ENCODE measurements at regions not wholly inside any gene's neighbourhood (a gene's known extent, or its start where the extent isn't known, plus 50 kb on each side); places are given as distances from the start of the nearest gene placed in this dataset.

- Histone ChIP-seq H2AFZ (ENCODE audit: low read length) (no peak overlapping the region), H3K9me3 (ENCODE audit: low read depth, low read length) (peaks cover 2% of the 10 kb centered on the region), H3K27ac (ENCODE audit: low read depth, low read length) (no peak overlapping the region), H4K20me1 (ENCODE audit: insufficient read depth, low read length) (no peaks in the 10 kb centered on the region), H3K79me2 (ENCODE audit: insufficient read depth, low read length) (no peaks in the 10 kb centered on the region), H3K4me2 (ENCODE audit: insufficient read depth, low read length) (no peak overlapping the region), H3K4me3 (ENCODE audit: insufficient read depth, low read length) (no peak overlapping the region), H3K27me3 (ENCODE audit: insufficient read depth, low read length) (no peaks in the 10 kb centered on the region), H3K36me3 (ENCODE audit: insufficient read depth, low read length) (no peaks in the 10 kb centered on the region), H3K4me1 (ENCODE audit: insufficient read depth, low read length) (no peaks in the 10 kb centered on the region)
- no peak for TF ChIP-seq CTCF (IDR thresholded peaks at IDR 0.05; ENCODE audit: extremely low read depth, low read depth, low read length)
- DNase-seq (ENCODE audit: insufficient read length, low spot score, missing footprints): peak; percentile 1
Observed at GRCh38 chr4:60313611-60314178, 886.4 kb upstream of the ADGRL3 start.

DNA sequence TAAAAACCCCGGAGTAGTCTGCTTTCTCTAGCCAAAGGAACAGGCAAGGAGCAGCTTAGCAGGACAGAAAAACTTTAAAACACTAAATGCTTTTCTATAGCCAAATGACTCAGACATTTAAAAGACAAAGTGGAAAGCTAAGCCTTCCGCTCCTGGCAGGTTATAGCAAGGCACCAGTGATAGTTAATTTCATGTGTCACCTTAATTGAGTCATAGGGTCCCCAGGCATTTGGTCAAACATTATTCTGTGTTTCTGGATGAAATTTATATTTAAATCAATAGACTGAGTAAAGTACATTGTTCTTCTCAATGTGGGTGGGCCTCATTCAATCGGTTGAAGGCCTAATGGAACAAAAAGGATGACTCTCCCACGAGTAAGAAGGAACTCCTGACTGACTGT lies 885.7 kb upstream of the ADGRL3 start:
- H3K4me1 ChIP-seq (ENCODE audit: insufficient read depth, low read length): no peaks in the 10 kb centered on the region
- no peak overlapping the region for H3K4me3 ChIP-seq (ENCODE audit: insufficient read depth, low read length)
- no peak overlapping the region for H3K4me2 ChIP-seq (ENCODE audit: insufficient read depth, low read length)
- H3K9me3 ChIP-seq (ENCODE audit: low read depth, low read length): peaks cover 2% of the 10 kb centered on the region
- no peaks in the 10 kb centered on the region for H4K20me1 ChIP-seq (ENCODE audit: insufficient read depth, low read length)
- DNase-seq (ENCODE audit: insufficient read length, low spot score, missing footprints): no peak
- no peaks in the 10 kb centered on the region for H3K36me3 ChIP-seq (ENCODE audit: insufficient read depth, low read length)
- H3K79me2 ChIP-seq (ENCODE audit: insufficient read depth, low read length): no peaks in the 10 kb centered on the region
- no peak overlapping the region for H3K27ac ChIP-seq (ENCODE audit: low read depth, low read length)
- no peaks in the 10 kb centered on the region for H3K27me3 ChIP-seq (ENCODE audit: insufficient read depth, low read length)
- no peak for TF ChIP-seq CTCF (IDR thresholded peaks at IDR 0.05; ENCODE audit: extremely low read depth, low read depth, low read length)
- no peak overlapping the region for H2AFZ ChIP-seq (ENCODE audit: low read length)

DNA sequence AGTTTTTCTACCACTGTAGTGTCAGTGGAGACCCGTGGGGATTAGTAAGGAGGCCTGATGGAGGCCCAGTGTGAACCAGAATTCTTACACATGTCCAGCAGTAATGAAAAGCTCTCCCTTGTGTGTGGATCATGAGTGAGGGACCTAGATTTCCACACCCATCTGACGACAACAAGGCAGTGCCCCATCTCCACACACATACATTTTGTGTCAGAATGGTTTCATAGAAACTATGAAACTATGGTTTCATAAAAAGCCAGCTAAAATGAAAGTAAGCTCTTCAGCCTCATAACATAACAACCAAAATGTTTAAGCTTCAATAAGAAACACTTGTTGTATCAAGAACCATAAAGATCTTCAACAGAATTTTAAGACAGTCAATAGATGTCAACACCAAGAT lies 884.5 kb upstream of the ADGRL3 start:
- Histone ChIP-seq H3K4me1 (ENCODE audit: insufficient read depth, low read length) (no peaks in the 10 kb centered on the region), H3K9me3 (ENCODE audit: low read depth, low read length) (peaks cover 2% of the 10 kb centered on the region), H3K27ac (ENCODE audit: low read depth, low read length) (no peak overlapping the region), H4K20me1 (ENCODE audit: insufficient read depth, low read length) (no peaks in the 10 kb centered on the region), H3K79me2 (ENCODE audit: insufficient read depth, low read length) (no peaks in the 10 kb centered on the region), H3K27me3 (ENCODE audit: insufficient read depth, low read length) (no peaks in the 10 kb centered on the region), H3K4me3 (ENCODE audit: insufficient read depth, low read length) (no peak overlapping the region), H2AFZ (ENCODE audit: low read length) (no peak overlapping the region), H3K36me3 (ENCODE audit: insufficient read depth, low read length) (no peaks in the 10 kb centered on the region), H3K4me2 (ENCODE audit: insufficient read depth, low read length) (no peak overlapping the region)
- TF ChIP-seq CTCF (IDR thresholded peaks at IDR 0.05; ENCODE audit: extremely low read depth, low read depth, low read length): no peak
- no peak for DNase-seq (ENCODE audit: insufficient read length, low spot score, missing footprints)

DNA sequence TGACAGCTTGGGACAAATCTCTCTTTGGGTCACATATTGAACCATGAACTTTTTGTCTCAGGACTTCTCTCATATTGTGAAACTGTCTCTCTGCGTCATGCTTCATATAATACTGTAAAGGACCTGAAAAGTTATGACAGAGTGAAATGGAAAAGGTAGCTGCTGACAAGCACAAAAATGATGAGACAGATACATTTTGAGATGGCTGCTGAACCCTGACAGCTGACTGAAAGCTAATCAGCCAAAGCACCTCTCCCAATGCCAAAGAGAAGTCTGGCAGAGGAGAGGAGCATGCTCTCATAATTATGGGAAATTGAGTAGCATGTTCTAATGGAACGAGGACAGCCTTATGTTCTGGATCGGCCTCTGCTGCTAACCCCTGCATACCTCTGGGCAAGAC lies 873.4 kb upstream of the ADGRL3 start:
- H3K9me3 ChIP-seq (ENCODE audit: low read depth, low read length): no peaks in the 10 kb centered on the region
- no peak overlapping the region for H3K4me2 ChIP-seq (ENCODE audit: insufficient read depth, low read length)
- no peak overlapping the region for H2AFZ ChIP-seq (ENCODE audit: low read length)
- H3K27me3 ChIP-seq (ENCODE audit: insufficient read depth, low read length): no peaks in the 10 kb centered on the region
- TF ChIP-seq CTCF (IDR thresholded peaks at IDR 0.05; ENCODE audit: extremely low read depth, low read depth, low read length): no peak
- H3K4me1 ChIP-seq (ENCODE audit: insufficient read depth, low read length): no peaks in the 10 kb centered on the region
- no peak overlapping the region for H3K4me3 ChIP-seq (ENCODE audit: insufficient read depth, low read length)
- H3K36me3 ChIP-seq (ENCODE audit: insufficient read depth, low read length): no peaks in the 10 kb centered on the region
- H4K20me1 ChIP-seq (ENCODE audit: insufficient read depth, low read length): no peaks in the 10 kb centered on the region
- no peak for DNase-seq (ENCODE audit: insufficient read length, low spot score, missing footprints)
- no peaks in the 10 kb centered on the region for H3K79me2 ChIP-seq (ENCODE audit: insufficient read depth, low read length)
- no peak overlapping the region for H3K27ac ChIP-seq (ENCODE audit: low read depth, low read length)

Data from osteoblast (primary cell).